HFFc6 (cell line): ENCODE measurements at regions not wholly inside any gene's neighbourhood (a gene's known extent, or its start where the extent isn't known, plus 50 kb on each side); places are given as distances from the start of the nearest gene placed in this dataset.

Experiments
- DNase-seq: peaks from one replicate; pipeline ENCODE4 v3.0.0-alpha.2; 2018
- H3K27ac Mint-ChIP-seq: 2 replicates; pipeline ENCODE4 v1.8.0; 2020; ENCODE audit warnings: mild to moderate bottlenecking, mixed read lengths
- H3K27me3 Mint-ChIP-seq: 2 replicates; pipeline ENCODE4 v1.8.0; 2021; ENCODE audit warnings: mild to moderate bottlenecking, moderate library complexity, mixed read lengths; ENCODE audit not compliant: insufficient read depth
- H3K36me3 Mint-ChIP-seq: 2 replicates; pipeline ENCODE4 v1.8.0; 2021; ENCODE audit warnings: low read depth, mixed read lengths
- H3K4me1 Mint-ChIP-seq: 2 replicates; pipeline ENCODE4 v1.8.0; 2020; ENCODE audit warnings: low read depth, mixed read lengths
- H3K4me3 Mint-ChIP-seq: 2 replicates; pipeline ENCODE4 v1.8.0; 2020; ENCODE audit warnings: mild to moderate bottlenecking, moderate library complexity, mixed read lengths
- H3K9me3 Mint-ChIP-seq: 2 replicates; pipeline ENCODE4 v1.8.0; 2020; ENCODE audit warnings: mild to moderate bottlenecking, mixed read lengths
- CTCF ChIP-seq: fragments of 200-600 bp; sonication (generic); IDR thresholded peaks from 2 replicates; pipeline ENCODE4 v1.5.0; 2021; ENCODE audit warnings: antibody characterized with exemption, mild to moderate bottlenecking

- DNase-seq, result no peak
- H3K36me3 Mint-ChIP-seq, result no peaks in the 10 kb centered on the region
- H3K27ac Mint-ChIP-seq, result no peak overlapping the region
- TF ChIP-seq CTCF, result no peak
- H3K4me1 Mint-ChIP-seq, result no peaks in the 10 kb centered on the region
- H3K27me3 Mint-ChIP-seq, result peaks cover 40% of the 10 kb centered on the region
- no peaks in the 10 kb centered on the region for H3K9me3 Mint-ChIP-seq
- H3K4me3 Mint-ChIP-seq, result no peak overlapping the region
Measured at GRCh38 chr10:3346851-3347250, 174.3 kb upstream of the PITRM1 start.

GRCh38 chr10:3342771-3343170 is 170.2 kb upstream of the PITRM1 start:
- TF ChIP-seq CTCF, result no peak
- Mint-ChIP-seq H3K27me3 (peaks cover 21% of the 10 kb centered on the region), H3K9me3 (no peaks in the 10 kb centered on the region), H3K27ac (no peak overlapping the region), H3K4me1 (peaks cover 15% of the 10 kb centered on the region), H3K4me3 (no peak overlapping the region), H3K36me3 (no peaks in the 10 kb centered on the region)
- no peak for DNase-seq

DNA sequence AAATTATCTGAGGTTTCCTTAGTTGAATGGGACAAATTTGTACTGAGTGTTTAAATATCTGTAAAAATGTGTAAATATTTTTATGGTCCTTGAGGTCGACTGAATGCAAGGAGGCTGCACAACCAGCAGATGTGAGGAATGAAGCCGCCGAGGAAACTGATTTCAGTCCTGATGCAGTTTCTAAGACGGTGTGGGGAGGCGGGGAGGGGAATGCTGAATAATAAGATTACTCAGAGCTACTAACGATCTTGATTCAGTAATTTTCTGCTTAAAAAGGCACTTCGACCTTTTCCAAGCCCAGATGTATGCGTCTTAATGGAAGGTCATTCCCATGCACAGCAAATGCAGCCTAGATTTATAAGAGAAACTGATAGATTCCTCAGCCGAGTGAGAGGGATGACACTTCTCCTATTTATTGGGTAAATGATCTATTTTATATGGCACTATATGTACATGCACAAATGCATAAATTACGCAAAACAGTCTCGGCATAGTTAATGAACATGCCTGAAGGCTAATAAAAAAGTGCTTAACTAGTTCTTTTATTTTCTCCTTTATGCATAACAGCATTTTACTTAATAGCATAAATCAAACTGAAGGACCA is 167.6 kb upstream of the PITRM1 start:
- Mint-ChIP-seq H3K4me1 (peaks cover 15% of the 10 kb centered on the region), H3K4me3 (peak overlapping the region; percentile 55; the same call in 1 of the 2 replicates), H3K27ac (peak overlapping the region; percentile 50; the same call in 1 of the 2 replicates), H3K9me3 (no peaks in the 10 kb centered on the region), H3K36me3 (no peaks in the 10 kb centered on the region), H3K27me3 (peaks cover 12% of the 10 kb centered on the region)
- DNase-seq, result no peak
- no peak for TF ChIP-seq CTCF

DNA sequence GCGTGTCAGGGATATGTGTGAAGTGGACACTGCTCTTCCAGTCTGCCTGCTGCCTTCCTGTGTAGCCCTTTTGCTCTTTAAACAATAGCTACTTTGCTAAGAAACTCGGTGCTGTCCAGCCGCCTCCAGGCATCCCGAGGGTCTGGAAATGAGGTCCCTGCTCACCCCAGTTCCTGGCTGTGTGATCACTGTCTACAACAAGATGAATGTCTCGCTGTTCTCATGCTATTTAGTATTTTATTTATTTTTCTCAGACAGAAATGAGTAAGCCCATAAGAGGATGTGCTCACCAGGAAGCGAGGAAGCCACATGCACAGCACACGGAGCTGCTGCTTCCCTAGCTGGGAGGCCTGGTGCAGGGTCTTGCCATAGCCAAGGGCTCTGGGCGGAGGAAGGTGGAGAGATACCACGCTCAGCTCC is 167.0 kb upstream of the PITRM1 start:
- Mint-ChIP-seq H3K27me3 (peaks cover 12% of the 10 kb centered on the region), H3K4me1 (peaks cover 15% of the 10 kb centered on the region), H3K4me3 (no peak overlapping the region), H3K27ac (peak overlapping the region; percentile 50; the same call in 1 of the 2 replicates), H3K36me3 (no peaks in the 10 kb centered on the region), H3K9me3 (no peaks in the 10 kb centered on the region)
- peak; percentile 38 for DNase-seq
- no peak for TF ChIP-seq CTCF

DNA sequence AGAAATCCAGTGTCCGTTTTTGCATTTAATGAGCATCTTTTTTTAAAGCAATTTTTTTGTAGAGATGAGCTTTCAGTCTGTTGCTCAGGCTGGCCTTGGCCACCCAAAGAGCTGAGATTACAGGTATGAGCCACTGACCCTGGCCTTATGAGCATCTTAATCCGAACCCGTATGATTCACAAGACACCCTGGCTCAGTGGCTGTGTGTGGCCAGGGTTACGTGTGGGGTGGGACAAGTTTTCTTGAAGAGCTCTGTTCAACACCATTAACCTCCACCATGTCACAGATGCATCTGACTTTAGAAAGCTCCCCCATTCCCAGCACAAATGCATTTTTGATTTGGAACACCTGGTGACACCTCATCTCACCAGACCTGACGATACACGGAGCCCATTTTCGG is 166.5 kb upstream of the PITRM1 start:
- no peak overlapping the region for H3K4me3 Mint-ChIP-seq
- peaks cover 15% of the 10 kb centered on the region for H3K4me1 Mint-ChIP-seq
- DNase-seq, result no peak
- H3K27ac Mint-ChIP-seq, result peak overlapping the region; percentile 50; the same call in 1 of the 2 replicates
- no peak for TF ChIP-seq CTCF
- H3K27me3 Mint-ChIP-seq, result peaks cover 8% of the 10 kb centered on the region
- H3K36me3 Mint-ChIP-seq, result no peaks in the 10 kb centered on the region
- no peaks in the 10 kb centered on the region for H3K9me3 Mint-ChIP-seq
